ENCODE measurements at regions not wholly inside any gene's neighbourhood (a gene's known extent, or its start where the extent isn't known, plus 50 kb on each side); places are given as distances from the start of the nearest gene placed in this dataset.
"Not testable (repeated sequence)": the region's sequence is repeated elsewhere in the genome, so short reads cannot be mapped to it uniquely, and the experiment has no call there.

DNA sequence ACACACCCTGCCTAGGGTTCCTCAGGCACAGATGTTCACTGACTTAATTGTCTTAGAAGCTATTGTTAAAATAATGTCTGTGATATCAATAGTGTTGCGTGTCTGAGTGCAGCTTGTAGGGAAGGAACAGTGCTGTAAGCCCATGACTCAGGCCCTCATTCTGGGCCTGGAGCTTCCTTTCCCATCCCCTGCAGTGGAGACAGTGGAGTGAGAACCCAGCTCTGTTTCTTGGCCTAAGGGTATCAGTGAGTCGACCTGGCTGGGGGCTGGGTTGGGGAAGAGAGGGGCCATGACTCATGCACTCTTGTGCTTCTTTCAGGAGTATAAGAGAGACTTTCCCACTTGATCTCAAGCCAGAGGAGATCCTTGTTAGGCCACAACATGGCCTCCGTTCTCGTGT lies 106.8 kb downstream of the HRH4 start:
- no peak for DNase-seq

DNA sequence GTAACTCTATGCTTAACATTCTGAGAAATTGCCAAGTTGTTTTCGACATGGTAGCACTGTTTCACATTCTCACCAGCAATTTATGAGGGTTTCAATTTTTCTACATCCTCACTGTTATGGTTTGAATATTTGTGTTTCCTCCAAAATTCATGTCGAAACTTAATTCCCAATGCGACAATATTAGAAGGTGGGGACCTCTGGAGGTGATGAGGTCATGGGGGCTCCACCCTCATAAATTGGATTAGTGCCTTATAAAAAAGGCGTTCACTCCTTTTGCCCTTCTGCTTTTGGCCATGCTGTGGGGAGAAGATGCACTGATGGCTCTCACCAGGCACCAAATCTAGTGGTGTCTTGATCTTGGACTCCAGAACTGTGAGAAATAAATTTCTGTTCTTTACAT lies 110.3 kb downstream of the HRH4 start:
- no peak for DNase-seq

DNA sequence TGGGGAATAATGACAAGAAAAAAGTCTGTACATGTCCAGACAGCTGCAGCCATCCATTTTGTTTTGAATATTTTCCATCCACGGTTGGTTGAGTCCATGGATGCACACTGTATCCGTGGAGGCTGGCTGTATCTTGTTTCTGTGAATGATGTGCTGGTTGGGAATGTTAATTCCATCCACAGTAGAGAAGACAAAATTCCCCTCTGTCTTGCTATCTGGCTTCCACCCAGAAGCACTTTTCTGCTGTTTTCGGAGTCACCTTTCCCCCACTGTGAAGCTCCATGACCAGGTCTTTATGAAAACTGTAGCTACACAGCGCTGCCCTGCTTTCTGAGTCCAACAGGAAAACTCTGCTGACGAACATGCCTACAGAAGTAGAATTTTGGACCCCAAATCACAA lies 122.3 kb downstream of the HRH4 start:
- no peak for DNase-seq

DNA sequence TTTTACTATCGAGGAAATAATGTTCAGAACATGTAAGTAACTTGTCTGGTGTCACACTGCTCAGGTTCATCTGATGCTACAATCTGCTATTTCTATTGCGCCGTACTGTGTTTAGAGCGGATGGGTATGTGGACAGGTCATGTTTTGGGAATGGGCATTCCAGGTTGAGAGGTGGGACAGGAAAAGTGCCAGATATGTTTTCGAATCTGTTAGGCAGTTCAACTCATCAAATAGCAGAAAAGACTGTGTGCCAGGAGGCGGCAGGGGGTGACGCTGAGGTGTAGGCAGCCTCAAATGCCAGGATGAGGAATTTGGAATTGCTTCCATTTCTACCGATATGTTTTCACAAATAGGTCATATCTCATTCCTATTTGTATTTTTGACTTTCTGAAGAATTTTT lies 123.8 kb downstream of the HRH4 start:
- DNase-seq = no peak

DNA sequence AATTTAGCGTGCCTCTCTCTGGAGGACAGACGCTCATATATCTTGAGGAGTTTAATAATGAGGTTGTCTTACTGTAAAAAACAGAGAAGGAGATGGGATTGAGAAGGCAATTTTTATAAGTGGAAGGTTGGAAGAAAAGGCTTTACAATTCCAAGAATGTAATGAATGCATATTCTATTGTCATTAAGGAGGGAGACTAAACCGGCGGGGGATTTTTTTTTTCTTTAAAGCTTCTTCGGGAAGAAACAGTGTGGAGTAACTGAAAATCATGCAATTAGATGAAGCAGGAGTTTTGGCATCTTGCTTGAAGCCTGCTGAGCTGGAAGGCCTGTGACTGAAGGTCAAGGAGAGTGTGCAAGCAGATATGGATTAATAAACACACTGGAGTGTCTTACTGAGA lies 124.4 kb downstream of the HRH4 start:
- DNase-seq = no peak

DNA sequence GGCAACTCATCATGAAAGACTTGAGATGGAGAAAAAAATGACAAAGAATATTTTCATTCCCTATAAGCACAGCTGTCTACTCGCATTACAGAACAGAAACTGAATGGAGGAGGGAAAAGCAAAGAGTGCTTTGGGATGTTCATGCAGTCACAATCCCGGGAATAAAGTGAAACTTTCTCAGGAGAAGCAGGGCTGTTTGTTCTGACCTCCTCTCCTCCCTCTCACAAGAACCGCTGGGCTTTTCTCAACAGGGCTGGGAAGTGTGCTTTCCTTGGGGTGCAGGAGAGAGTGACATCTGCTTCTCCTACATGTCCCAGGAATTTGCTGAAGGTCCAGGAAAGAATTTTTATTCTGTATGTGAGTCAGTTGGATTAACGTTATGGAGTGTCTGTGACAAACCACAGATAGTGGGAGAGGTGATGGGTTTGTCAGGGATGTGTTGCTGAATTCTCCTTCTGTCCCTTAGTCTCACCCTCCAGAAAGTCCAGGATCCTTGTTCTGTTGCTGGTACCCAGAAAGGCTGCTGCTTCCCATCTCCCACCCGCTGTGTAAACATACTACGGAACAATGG lies 125.6 kb downstream of the HRH4 start:
- no peak for DNase-seq

DNA sequence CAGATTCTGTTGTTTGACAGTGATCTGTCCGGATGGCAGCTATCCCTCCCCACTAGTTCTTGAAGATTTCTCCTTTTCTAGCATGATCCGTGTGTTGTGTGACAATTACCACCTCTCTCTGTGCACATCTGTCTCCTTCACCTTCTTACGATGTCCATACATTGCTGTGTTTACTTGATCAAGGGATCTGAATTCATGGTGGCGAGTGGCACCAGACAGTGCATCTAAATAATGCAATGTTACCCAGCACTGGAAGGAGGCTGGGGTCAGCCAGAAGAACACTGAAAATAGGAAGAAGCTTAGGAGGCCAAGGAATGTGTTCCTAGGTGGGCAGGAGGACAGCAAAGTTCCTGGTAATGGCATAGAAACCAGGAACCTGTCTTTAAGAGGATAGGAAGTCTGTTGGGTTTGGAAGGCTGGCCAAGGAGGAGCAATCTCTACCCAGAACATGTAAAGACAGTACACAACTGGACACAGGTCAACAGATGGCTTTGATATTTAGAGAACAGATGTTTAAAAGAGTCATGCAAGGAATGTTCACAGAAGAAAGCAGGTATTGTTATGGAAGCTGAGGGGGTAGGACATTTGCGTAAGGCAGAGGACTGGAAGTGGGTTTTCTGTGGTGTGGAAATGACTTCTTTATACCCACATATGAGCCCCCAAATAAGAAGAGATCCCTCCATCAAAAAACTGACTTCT lies 126.4 kb downstream of the HRH4 start:
- DNase-seq = no peak

DNA sequence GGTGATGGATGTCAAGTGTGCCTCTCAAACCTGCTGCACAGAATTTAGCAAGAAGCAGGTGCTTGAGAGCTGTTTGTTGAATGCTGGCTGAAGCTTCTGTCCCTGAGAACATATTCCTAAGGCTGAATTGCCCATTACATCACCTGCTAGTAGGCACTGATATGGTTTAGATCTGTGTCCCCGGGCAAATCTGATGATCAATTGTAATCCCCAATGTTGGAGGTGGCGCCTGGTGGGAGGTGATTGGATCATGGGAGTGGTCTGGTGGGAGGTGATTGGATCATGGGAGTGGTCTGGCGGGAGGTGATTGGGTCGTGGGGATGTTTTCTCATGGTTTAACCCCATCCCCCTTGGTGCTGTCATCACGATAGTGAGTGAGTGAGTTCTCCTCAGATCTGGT lies 128.0 kb downstream of the HRH4 start:
- DNase-seq = no peak

DNA sequence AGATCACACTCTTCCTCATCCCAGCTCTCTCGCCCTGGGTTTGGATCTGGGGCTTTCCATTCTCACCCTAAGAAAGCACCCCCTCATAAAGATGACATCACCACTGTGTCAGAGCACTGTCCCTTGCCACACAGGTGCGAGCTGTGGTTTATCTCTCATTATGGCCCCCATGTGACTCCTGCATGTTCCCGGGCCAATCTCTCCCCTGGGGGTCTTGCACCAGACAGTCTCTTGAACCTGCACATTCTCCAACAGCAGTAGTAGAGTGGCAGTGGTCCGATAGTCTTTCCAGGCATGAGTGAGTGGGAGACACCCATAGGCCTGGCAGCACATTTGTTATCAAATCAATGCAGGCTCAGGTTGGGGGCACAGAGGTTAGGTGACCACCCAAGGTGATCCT lies 130.5 kb downstream of the HRH4 start:
- DNase-seq = no peak

DNA sequence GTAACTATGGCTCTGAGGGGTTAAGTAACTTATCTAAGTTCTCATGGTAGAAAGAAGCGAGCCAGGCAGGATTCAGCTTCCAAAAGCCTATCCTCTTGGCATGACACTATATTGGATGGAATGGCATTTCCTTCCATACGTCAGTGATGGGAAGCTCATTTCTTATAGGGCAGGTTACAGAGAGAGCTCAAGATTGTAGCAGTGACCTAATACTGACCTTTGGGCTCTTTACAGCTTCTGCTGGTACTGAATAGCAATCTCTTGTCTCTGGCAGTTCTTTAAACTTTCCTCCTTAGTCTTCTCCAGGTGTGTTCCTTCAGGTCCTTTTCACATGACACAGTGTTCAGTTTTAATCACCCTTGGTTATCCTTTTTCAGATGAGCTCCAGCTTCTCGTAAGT lies 133.0 kb downstream of the HRH4 start:
- DNase-seq = no peak

DNA sequence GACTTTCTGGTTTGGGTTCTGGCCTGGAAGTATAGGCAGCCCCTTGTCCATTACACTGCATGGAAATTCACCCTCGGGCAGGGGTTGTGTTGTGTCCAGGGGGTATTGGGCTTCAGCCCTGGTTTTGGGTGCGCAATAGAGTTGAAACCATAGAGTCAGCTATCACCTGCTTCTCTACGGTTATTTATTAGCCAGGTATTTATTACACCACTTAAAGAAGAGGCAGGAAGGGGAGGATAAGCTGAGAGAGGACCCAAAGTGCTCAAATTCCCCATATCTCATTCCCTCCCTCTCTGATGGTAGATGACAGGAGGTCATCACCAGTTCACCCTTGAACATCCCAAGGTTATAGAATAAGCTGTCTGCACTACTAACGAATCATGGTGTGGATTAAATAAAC lies 133.4 kb downstream of the HRH4 start:
- no peak for DNase-seq

DNA sequence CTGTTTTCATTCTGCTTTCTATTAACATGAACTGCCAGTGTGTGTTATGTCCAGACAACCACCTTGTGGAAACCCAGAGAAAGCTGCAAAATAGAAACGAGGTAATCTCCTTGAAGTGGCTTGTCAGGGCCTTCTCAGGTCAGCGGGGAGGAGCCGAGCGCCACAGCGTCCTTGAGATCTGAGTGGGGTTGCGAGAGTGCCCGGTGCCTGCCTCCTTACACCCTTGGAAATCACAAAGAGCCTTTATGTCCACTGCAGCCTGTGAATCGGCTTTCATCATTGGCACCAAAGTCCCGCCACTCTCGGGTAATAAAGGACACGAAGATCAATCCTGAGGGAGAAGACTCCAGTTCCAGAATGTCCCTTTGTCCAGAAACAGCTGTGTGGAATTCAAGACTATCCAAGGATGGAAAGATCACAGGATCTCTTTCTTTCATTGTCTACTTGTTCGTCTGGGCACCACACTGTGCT lies 135.2 kb downstream of the HRH4 start:
- no peak for DNase-seq

DNA sequence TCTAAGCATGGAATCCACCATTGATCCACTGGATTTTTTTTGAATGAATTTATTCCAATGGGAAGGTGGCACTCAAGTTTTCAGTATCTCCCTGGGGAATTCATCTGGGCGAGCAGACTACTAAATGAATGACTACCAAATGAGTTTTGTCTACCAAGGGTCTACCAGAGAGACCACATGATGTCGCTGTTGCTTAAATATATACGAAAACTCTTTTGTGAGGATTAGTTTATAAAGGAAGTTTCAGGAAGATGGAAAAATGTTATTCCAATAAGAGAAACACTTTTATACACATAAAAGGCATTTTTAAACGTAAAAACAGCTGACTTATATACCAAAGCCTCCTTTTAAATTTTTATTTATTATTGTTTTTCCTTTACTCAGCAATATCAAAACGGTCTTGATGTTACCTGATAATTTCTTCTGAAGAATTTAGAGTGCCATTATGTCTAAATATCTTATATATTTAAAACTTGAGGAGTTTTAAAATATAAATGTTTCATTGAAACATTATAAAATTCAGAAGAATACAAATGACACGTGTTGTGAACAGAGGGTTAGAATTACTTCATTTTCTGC lies 139.7 kb downstream of the HRH4 start:
- DNase-seq = no peak

DNA sequence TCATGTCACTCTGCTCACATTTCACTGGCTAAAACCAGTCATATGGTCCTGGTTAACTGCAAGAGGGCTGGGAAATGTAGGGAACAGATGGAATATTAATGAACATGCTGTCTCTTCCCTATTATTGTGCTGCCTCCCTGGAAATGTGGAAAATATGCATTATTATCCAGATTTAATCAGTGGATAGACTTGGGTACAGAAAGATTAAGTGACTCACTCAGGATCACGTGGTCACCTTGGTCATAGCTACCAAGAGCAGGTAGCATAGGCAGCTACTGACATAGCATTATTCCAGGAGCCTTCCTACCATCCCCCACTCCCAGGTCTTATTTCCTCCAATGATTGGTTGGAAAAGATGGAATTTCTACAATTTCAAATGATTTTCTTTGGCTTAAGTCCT lies 141.1 kb downstream of the HRH4 start:
- no peak for DNase-seq

DNA sequence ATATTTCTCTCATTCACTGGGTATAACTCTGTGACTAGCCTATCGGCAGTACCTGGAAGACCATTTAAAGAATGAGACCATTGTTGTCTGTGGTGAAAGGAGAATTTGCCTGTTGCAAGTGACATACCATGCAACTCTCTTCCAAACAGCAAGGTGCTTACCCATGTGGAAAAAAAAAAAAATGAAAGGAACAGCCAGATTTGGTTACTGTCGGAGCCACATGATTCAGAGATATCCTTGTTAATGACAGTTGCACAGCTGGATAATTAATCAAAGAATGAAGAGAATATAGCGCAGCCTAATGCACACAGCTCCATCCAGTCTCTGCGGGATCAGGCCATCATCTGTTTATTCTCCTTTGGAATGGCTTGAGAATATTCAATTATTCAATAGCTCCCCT lies 141.8 kb downstream of the HRH4 start:
- DNase-seq = no peak

DNA sequence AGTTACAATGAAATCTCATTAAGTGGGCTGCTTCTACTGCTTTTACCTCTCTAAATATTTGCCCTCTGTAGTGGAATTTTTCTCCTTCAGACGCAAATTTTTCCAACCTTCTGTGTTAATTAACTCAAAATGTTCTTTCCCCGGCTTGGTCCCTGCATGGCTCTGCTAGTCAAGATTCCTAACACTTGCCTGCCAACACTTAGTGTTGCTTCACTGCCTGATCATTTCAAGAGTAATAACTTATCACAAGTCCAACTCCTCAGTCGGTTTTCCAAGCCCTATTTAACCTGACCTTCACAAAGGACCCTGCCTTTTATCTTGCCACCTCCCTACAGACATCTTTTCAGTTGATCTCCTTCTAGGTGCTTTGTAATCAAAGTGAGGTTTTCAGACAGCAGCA lies 142.7 kb downstream of the HRH4 start:
- no peak for DNase-seq

DNA sequence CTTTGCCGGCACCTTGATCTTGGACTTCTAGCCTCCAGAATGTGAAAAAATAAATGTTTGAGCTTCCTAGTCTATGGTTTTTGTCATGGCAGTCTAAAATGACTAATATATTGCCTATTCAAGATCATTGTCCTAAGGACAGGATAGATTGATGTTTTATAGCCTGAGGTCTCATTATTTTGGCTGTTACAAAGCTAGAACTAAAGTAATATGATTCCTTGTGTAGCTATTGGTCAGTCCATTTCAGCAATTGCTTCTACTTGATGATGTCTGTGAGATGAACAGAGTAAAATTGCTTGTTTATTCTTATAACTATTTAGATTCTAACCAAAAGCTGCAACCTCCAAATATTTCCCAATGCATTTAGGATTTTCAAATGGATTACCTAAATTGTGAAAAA lies 145.0 kb downstream of the HRH4 start:
- DNase-seq = no peak

DNA sequence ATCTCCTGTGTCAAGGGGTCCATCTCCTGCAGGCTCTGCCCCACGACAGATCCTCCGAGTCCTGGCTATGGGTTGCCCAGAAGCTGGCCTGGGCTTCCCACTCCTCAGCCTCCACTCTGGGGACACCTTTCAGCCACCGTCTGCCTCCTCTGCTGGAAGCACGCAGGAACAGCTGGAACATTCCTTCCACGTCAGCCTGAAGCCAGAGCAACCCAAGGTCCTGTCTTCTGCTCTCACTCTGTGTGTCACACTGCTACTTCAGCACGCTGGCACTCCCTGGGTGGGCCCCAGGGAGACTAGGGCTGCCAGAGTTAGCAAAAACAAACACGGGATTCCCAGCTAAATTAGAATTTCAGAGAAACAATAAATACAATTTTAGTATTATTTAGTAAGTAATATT lies 148.8 kb downstream of the HRH4 start:
- no peak for DNase-seq

DNA sequence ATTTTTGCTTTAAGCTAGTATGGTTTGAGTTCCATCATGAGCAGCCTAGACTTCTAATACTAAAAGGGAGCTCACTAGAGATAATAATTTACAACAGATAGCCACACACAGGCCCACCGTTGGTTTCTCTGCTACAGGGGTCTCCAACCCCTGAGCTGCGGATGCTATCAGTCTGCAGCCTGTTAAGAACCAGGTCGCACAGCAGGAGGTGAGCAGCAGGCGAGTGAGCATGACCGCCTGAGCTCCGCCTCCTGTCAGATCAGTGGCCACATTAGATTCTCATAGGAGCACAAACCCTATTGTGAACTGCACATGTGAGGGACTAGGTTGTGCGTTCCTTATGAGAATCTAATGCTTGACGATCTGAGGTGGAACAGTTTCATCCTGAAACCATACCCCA lies 150.6 kb downstream of the HRH4 start:
- no peak for DNase-seq

DNA sequence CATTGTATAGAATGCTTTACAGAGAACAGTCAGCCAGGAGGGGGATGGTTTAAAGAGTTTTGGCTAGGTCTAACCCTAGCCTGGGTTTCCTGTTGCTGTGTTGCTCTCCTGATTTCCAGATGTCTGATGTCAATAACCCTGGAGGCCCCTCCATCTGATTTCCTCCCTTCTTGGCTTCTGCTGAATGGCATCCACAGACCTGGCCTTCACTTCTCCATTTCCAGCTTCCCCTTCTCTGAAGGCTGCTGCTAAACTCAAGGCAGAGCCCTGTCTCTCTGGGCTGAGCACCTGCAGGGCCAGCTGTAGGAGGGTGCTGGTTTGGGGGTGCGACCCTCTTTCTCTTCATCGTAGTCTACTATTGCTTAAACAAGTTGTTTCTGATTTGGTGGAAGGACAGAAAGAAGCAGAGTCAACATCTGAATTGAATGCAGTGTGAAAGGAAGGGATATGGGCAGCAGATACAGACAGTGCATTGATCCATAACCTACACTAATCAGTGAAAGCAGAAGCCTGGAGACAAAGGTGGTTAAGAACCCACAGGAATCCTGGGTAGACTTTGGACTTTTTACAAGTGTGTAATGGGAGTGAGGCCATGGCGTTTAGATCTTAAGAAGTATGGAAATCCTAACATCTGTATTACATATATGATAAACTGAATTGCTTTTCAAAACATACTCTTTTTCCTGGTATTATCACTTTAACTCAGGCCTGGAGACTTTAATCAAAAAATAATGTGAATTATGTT lies 153.6 kb downstream of the HRH4 start:
- DNase-seq = no peak

DNA sequence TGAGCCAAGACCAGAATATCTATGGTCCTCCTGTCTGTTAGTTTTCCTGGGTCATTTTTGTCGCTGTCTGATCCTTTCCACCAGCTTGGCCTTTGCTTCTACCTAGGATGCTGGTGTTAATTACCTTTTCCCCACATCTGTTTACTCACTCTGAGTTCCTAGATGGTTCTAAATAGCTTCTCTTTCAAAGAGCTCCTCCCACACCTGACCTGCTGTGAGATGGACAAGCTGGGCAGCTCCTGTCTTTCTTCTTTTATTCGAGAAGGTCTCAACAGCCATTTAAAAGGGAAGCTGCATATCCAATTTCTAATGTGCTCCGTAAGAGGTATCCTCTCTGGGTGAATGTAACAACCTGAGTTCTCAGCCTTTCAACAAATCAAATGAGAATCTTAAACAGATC lies 156.2 kb downstream of the HRH4 start:
- no peak for DNase-seq

DNA sequence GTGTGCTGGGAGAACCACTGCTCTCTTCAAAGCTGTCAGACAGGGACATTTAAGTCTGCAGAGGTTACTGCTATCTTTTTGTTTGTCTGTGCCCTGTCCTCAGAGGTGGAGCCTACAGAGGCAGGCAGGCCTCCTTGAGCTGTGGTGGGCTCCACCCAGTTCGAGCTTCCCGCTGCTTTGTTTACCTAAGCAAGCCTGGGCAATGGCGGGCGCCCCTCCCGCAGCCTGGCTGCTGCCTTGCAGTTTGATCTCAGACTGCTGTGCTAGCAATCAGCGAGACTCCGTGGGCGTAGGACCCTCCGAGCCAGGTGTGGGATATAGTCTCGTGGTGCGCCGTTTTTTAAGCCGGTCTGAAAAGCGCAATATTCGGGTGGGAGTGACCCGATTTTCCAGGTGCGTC lies 164.0 kb downstream of the HRH4 start:
- not testable (repeated sequence) for DNase-seq

DNA sequence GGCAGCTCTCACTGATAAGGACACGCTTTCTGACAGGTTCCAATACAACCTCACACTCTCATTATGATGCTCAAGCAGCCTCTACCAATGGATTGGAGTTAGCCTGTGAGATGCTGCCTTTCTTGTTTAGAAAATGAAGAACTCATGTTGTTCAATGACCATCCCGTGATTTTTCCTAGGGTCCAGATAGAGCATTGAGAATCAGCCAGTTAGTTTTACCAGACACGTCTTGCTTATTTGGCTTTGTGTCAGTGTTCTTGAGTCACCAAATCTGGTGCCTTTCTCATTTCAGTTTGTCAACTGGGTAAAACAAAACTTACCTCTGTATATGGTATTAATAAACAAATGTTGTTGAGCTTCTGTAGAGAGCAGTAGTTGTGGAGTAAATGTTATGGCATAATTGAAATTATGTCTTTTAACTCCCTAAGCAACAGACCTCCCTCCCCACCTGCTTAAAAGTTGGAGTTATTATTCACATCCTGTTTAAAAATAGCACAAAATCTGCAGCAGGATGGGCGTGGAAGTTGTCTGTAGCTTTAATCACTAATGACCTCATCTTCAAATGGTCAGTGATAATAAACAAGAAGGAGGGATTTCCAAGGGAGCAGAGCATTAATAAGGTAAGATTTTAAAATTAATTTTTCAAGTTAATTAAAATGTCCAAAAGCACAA lies 167.3 kb downstream of the HRH4 start:
- no peak for DNase-seq

DNA sequence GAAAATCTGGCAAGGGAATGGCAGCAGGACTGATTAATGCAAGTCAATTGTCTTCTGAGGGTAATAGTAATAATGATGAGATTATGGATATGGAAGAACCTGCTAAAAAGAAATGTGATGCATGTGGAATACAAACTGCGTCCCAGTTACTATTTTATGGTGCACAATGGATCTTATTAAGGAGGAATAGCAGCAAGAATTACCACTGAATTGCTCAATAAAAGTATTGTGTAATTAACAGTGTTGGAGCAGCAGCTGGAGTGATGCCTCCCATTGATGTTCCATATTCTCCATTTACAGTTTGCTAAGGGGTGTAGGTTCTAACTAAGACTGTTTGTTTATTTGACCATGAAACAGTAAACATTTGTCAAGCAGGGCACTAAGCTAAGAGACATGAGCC lies 167.9 kb downstream of the HRH4 start:
- no peak for DNase-seq

Data from activated effector memory CD4-positive, alpha-beta T cell treated with Interleukin-2 at 50 U/mL for 16 hours (primary cell).